HL-60 (cell line): ENCODE measurements at regions not wholly inside any gene's neighbourhood (a gene's known extent, or its start where the extent isn't known, plus 50 kb on each side); places are given as distances from the start of the nearest gene placed in this dataset.

Source experiments
- DNase-seq, 2 experiments: peaks; one replicate each; pipeline ENCODE4 v3.0.0-alpha.2; 2010 to 2020; ENCODE audit warnings: low read depth in 1 of 2, low spot score in 1 of 2
- H3K27ac ChIP-seq: fragments of 250-450 bp; sonication (Bioruptor Pico); replicated peaks from 2 replicates; pipeline ENCODE4 v1.5.1; 2020; ENCODE audit warnings: mild to moderate bottlenecking, moderate library complexity
- H3K27me3 ChIP-seq: fragments of 250-450 bp; sonication (Bioruptor Pico); 2 replicates; pipeline ENCODE4 v1.5.1; 2021; ENCODE audit warnings: mild to moderate bottlenecking, moderate library complexity; ENCODE audit not compliant: insufficient read depth, poor library complexity, severe bottlenecking
- H3K4me3 ChIP-seq: replicated peaks from 2 replicates; pipeline ENCODE4 v1.5.1; 2011; ENCODE audit warnings: mild to moderate bottlenecking, control low read depth, low read length; ENCODE audit not compliant: insufficient read depth
- GABPA ChIP-seq: IDR thresholded peaks from 2 replicates; pipeline ENCODE4 v1.6.1; 2012; ENCODE audit warnings: low read depth
- POLR2AphosphoS5 ChIP-seq: IDR thresholded peaks from 2 replicates; pipeline ENCODE4 v1.6.1; 2012; ENCODE audit warnings: low read depth
- SPI1 ChIP-seq: IDR thresholded peaks from 2 replicates; pipeline ENCODE4 v1.6.1; 2012; ENCODE audit warnings: low read depth, mild to moderate bottlenecking, borderline replicate concordance
- TF ChIP-seq, protein P1 (sequence below): IDR thresholded peaks from one replicate; pipeline ENCODE4 v1.5.1; 2011; ENCODE audit warnings: low read length, control low read depth, inconsistent platforms; ENCODE audit not compliant: insufficient read depth
- TF ChIP-seq, protein P2 (sequence below): IDR thresholded peaks from 2 replicates; pipeline ENCODE4 v1.6.1; 2012; ENCODE audit warnings: low read depth; ENCODE audit not compliant: insufficient replicate concordance

DNA sequence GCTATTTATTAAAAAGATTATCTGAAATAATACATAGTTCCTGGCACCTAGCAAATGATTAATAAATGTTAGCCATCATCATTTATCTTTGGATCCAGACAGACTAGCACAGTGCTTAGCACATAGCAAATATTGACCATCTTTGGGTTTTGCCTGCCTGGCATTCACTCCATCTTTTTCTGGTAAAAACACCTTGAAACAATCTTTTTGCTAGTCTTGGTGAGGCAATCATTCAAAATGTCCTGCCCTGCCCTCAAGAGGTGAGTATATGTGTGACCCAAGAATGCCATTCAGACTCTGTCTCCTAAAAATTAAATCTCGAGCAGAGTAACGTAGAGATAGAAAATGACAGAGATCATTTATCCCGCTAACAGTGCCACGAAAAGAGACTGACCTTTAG lies 78.3 kb upstream of the ZNF280D start:
- no peaks in the 10 kb centered on the region for H3K27me3 ChIP-seq
- no peak for DNase-seq
- no peak overlapping the region for H3K27ac ChIP-seq
- no peak overlapping the region for H3K4me3 ChIP-seq
- TF ChIP-seq POLR2AphosphoS5, result no peak
- no peak for TF ChIP-seq GABPA
- TF ChIP-seq, protein P1, sequence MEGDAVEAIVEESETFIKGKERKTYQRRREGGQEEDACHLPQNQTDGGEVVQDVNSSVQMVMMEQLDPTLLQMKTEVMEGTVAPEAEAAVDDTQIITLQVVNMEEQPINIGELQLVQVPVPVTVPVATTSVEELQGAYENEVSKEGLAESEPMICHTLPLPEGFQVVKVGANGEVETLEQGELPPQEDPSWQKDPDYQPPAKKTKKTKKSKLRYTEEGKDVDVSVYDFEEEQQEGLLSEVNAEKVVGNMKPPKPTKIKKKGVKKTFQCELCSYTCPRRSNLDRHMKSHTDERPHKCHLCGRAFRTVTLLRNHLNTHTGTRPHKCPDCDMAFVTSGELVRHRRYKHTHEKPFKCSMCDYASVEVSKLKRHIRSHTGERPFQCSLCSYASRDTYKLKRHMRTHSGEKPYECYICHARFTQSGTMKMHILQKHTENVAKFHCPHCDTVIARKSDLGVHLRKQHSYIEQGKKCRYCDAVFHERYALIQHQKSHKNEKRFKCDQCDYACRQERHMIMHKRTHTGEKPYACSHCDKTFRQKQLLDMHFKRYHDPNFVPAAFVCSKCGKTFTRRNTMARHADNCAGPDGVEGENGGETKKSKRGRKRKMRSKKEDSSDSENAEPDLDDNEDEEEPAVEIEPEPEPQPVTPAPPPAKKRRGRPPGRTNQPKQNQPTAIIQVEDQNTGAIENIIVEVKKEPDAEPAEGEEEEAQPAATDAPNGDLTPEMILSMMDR, result no peak
- TF ChIP-seq, protein P2, sequence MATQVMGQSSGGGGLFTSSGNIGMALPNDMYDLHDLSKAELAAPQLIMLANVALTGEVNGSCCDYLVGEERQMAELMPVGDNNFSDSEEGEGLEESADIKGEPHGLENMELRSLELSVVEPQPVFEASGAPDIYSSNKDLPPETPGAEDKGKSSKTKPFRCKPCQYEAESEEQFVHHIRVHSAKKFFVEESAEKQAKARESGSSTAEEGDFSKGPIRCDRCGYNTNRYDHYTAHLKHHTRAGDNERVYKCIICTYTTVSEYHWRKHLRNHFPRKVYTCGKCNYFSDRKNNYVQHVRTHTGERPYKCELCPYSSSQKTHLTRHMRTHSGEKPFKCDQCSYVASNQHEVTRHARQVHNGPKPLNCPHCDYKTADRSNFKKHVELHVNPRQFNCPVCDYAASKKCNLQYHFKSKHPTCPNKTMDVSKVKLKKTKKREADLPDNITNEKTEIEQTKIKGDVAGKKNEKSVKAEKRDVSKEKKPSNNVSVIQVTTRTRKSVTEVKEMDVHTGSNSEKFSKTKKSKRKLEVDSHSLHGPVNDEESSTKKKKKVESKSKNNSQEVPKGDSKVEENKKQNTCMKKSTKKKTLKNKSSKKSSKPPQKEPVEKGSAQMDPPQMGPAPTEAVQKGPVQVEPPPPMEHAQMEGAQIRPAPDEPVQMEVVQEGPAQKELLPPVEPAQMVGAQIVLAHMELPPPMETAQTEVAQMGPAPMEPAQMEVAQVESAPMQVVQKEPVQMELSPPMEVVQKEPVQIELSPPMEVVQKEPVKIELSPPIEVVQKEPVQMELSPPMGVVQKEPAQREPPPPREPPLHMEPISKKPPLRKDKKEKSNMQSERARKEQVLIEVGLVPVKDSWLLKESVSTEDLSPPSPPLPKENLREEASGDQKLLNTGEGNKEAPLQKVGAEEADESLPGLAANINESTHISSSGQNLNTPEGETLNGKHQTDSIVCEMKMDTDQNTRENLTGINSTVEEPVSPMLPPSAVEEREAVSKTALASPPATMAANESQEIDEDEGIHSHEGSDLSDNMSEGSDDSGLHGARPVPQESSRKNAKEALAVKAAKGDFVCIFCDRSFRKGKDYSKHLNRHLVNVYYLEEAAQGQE, result no peak
- no peak for TF ChIP-seq SPI1

DNA sequence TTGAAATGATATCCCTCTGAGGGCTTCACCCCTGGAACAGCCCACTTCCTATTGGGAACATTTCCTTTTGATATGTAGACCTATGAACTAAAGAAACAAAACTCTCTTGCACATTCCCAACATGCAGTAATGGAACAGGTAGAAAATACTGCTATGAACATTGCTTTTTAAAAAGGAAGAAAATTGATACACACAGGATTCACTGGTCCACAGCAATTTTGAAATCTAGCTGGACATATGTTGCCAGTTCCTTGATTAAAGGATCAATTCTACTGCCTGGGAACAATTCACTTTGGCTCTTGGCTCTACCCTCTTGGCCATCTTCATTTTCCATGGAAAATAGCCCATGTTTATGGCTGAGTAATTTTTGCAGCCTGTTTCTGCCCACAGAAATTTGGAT lies 74.9 kb upstream of the ZNF280D start:
- Histone ChIP-seq H3K27me3 (no peaks in the 10 kb centered on the region), H3K27ac (no peak overlapping the region), H3K4me3 (no peak overlapping the region)
- no peak for DNase-seq
- TF ChIP-seq GABPA (no peak), SPI1 (no peak), POLR2AphosphoS5 (no peak)
- TF ChIP-seq, protein P1, result no peak
- TF ChIP-seq, protein P2, result no peak

DNA sequence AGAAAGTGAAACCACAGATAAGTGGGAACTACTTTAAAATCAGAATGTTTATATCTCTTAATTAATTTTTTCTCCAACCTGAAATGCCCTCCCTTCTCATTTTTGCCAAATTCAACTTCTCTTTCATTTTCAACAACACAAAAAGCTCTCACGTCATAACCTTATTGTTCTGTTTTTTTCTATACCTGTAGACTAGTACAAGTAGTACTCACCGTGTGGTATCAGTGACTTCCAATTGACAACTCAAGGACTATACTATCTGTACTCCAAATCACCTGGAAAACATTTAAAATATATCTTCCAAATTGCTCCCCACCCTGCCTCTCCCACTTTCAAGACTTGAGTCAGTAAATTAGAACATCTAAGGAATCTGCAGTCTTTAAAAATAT lies 72.8 kb upstream of the ZNF280D start:
- DNase-seq, result no peak
- TF ChIP-seq, protein P2, result no peak
- TF ChIP-seq, protein P1, result no peak
- TF ChIP-seq GABPA (no peak), SPI1 (no peak), POLR2AphosphoS5 (no peak)
- Histone ChIP-seq H3K4me3 (no peak overlapping the region), H3K27me3 (no peaks in the 10 kb centered on the region), H3K27ac (no peak overlapping the region)
